Neural cell (in vitro differentiated cells): ENCODE measurements at regions not wholly inside any gene's neighbourhood (a gene's known extent, or its start where the extent isn't known, plus 50 kb on each side); places are given as distances from the start of the nearest gene placed in this dataset.

Experiments
- H2AFZ ChIP-seq: fragments of 200-600, 300-800 bp; sonication (generic), shearing (Covaris generic); 2 replicates; pipeline ENCODE4 v1.6.0; 2014; ENCODE audit warnings: low read depth, mild to moderate bottlenecking, antibody characterized with exemption, low read length, moderate library complexity
- H3F3A ChIP-seq: fragments of 200-600 bp; shearing (Covaris generic); 2 replicates; pipeline ENCODE4 v1.6.1; 2016; ENCODE audit warnings: mild to moderate bottlenecking, moderate library complexity, mixed read lengths, antibody characterized with exemption, low read length; ENCODE audit not compliant: insufficient read depth, poor library complexity, severe bottlenecking
- H3K27ac ChIP-seq: fragments of 200-600, 300-800 bp; sonication (generic), shearing (Covaris generic); 2 replicates; pipeline ENCODE4 v1.5.1; 2014; ENCODE audit warnings: mild to moderate bottlenecking, low read length, moderate library complexity
- H3K27me3 ChIP-seq: fragments of 300-800, 200-600 bp; sonication (generic), shearing (Covaris generic); 2 replicates; pipeline ENCODE4 v1.6.0; 2014; ENCODE audit warnings: mild to moderate bottlenecking, low read depth, low read length, moderate library complexity; ENCODE audit not compliant: insufficient read depth
- H3K36me3 ChIP-seq: fragments of 300-800, 200-600 bp; sonication (generic), shearing (Covaris generic); 2 replicates; pipeline ENCODE4 v1.5.1; 2014; ENCODE audit warnings: mild to moderate bottlenecking, antibody characterized with exemption, low read length, moderate library complexity; ENCODE audit not compliant: insufficient read depth
- H3K4me2 ChIP-seq: fragments of 300-800, 200-600 bp; sonication (generic), shearing (Covaris generic); 2 replicates; pipeline ENCODE4 v1.6.0; 2014; ENCODE audit warnings: mild to moderate bottlenecking, low read length
- H3K4me3 ChIP-seq: fragments of 300-800, 200-600 bp; sonication (generic), shearing (Covaris generic); 2 replicates; pipeline ENCODE4 v1.5.1; 2014; ENCODE audit warnings: mild to moderate bottlenecking, low read length, moderate library complexity
- H3K79me2 ChIP-seq: fragments of 200-600 bp; shearing (Covaris generic); replicated peaks from 2 replicates; pipeline ENCODE4 v1.6.0; 2014; ENCODE audit warnings: mild to moderate bottlenecking, low read length, moderate library complexity; ENCODE audit not compliant: insufficient read depth
- H3K9ac ChIP-seq: fragments of 300-800, 200-600 bp; sonication (generic), shearing (Covaris generic); 2 replicates; pipeline ENCODE4 v1.6.1; 2016; ENCODE audit warnings: mild to moderate bottlenecking, low read length, mixed read lengths
- H3K9me2 ChIP-seq: fragments of 200-600 bp; shearing (Covaris generic); 2 replicates; pipeline ENCODE4 v1.6.1; 2016; ENCODE audit warnings: mild to moderate bottlenecking, low read length, mixed read lengths; ENCODE audit not compliant: insufficient read depth
- H3K9me3 ChIP-seq: fragments of 200-600, 300-800 bp; sonication (generic), shearing (Covaris generic); 2 replicates; pipeline ENCODE4 v1.6.1; 2016; ENCODE audit warnings: mild to moderate bottlenecking, mixed run types, low read length, moderate library complexity, mixed read lengths
- H4K20me1 ChIP-seq: fragments of 200-600 bp; shearing (Covaris generic); 2 replicates; pipeline ENCODE4 v1.6.1; 2016; ENCODE audit warnings: mild to moderate bottlenecking, mixed run types; ENCODE audit not compliant: insufficient read depth
- EP300 ChIP-seq: fragments of 450-650 bp; conservative IDR thresholded peaks from 2 replicates; pipeline ENCODE4 v1.6.1; 2014; ENCODE audit warnings: antibody characterized with exemption, mild to moderate bottlenecking, moderate library complexity; ENCODE audit not compliant: poor library complexity, severe bottlenecking
- EZH2 ChIP-seq: fragments of 200-600, 300-800 bp; shearing (Covaris generic), sonication (generic); IDR thresholded peaks from 2 replicates; pipeline ENCODE4 v1.6.1; 2014; ENCODE audit warnings: antibody characterized with exemption, low read length, borderline replicate concordance, mild to moderate bottlenecking; ENCODE audit not compliant: insufficient read depth, poor library complexity, severe bottlenecking
- MXI1 ChIP-seq: fragments of 450-650 bp; conservative IDR thresholded peaks from 2 replicates; pipeline ENCODE4 v1.6.1; 2014; ENCODE audit warnings: antibody characterized with exemption, mild to moderate bottlenecking; ENCODE audit not compliant: poor library complexity, severe bottlenecking
- POLR2AphosphoS5 ChIP-seq: IDR thresholded peaks from 2 replicates; pipeline ENCODE4 v1.6.1; 2012
- RAD21 ChIP-seq: fragments of 450-650 bp; conservative IDR thresholded peaks from 2 replicates; pipeline ENCODE4 v1.6.1; 2014; ENCODE audit warnings: antibody characterized with exemption, mild to moderate bottlenecking, moderate library complexity
- REST ChIP-seq: IDR thresholded peaks from 2 replicates; pipeline ENCODE4 v1.6.1; 2012; ENCODE audit warnings: borderline replicate concordance
- SMC3 ChIP-seq: fragments of 450-650 bp; conservative IDR thresholded peaks from 2 replicates; pipeline ENCODE4 v1.6.1; 2014; ENCODE audit warnings: antibody characterized with exemption, mild to moderate bottlenecking, moderate library complexity; ENCODE audit not compliant: poor library complexity
- TAF1 ChIP-seq: IDR thresholded peaks from 2 replicates; pipeline ENCODE4 v1.6.1; 2012; ENCODE audit warnings: low read depth
- TF ChIP-seq, protein P1 (sequence below): fragments of 450-650 bp; IDR thresholded peaks from 2 replicates; pipeline ENCODE4 v1.5.1; 2014; ENCODE audit warnings: antibody characterized with exemption, mild to moderate bottlenecking, moderate library complexity; ENCODE audit not compliant: poor library complexity, severe bottlenecking

GRCh38 chr10:4101918-4102654 is 317.1 kb upstream of the KLF6 start:
- no peaks in the 10 kb centered on the region for H4K20me1 ChIP-seq
- no peaks in the 10 kb centered on the region for H3K36me3 ChIP-seq
- TF ChIP-seq EZH2: no peak
- TF ChIP-seq RAD21: no peak
- TF ChIP-seq, protein P1, sequence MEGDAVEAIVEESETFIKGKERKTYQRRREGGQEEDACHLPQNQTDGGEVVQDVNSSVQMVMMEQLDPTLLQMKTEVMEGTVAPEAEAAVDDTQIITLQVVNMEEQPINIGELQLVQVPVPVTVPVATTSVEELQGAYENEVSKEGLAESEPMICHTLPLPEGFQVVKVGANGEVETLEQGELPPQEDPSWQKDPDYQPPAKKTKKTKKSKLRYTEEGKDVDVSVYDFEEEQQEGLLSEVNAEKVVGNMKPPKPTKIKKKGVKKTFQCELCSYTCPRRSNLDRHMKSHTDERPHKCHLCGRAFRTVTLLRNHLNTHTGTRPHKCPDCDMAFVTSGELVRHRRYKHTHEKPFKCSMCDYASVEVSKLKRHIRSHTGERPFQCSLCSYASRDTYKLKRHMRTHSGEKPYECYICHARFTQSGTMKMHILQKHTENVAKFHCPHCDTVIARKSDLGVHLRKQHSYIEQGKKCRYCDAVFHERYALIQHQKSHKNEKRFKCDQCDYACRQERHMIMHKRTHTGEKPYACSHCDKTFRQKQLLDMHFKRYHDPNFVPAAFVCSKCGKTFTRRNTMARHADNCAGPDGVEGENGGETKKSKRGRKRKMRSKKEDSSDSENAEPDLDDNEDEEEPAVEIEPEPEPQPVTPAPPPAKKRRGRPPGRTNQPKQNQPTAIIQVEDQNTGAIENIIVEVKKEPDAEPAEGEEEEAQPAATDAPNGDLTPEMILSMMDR: no peak
- TF ChIP-seq EP300: no peak
- no peaks in the 10 kb centered on the region for H3K9me3 ChIP-seq
- H3K27ac ChIP-seq: no peak overlapping the region
- H3K27me3 ChIP-seq: no peaks in the 10 kb centered on the region
- H3K9ac ChIP-seq: no peak overlapping the region
- no peaks in the 10 kb centered on the region for H3F3A ChIP-seq
- no peaks in the 10 kb centered on the region for H3K9me2 ChIP-seq
- H3K4me2 ChIP-seq: no peak overlapping the region
- H2AFZ ChIP-seq: no peak overlapping the region
- H3K4me3 ChIP-seq: no peak overlapping the region
- no peaks in the 10 kb centered on the region for H3K79me2 ChIP-seq

DNA sequence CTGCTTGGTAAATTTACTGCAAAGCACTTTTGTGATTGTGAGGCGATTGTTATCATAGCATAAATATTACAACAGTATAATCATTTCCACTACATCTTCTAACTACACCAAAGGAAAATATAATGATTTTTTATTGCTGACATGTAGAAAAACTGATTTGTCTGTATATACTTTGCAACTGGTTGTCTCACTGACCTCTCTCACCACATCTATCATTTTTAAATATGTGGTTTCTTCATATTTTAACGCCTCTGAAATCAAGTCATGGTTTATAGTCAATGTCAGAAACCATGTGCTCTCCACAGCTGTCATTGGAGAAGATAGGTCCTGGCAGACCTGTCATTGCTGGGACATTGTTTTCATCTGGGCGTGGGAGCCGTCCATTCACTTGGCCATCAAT is 315.4 kb upstream of the KLF6 start:
- no peaks in the 10 kb centered on the region for H4K20me1 ChIP-seq
- no peak overlapping the region for H3K4me3 ChIP-seq
- no peaks in the 10 kb centered on the region for H3K36me3 ChIP-seq
- H3K4me2 ChIP-seq: no peak overlapping the region
- no peak overlapping the region for H3K27ac ChIP-seq
- H3K9me2 ChIP-seq: no peaks in the 10 kb centered on the region
- H2AFZ ChIP-seq: no peak overlapping the region
- H3K27me3 ChIP-seq: no peaks in the 10 kb centered on the region
- H3K9ac ChIP-seq: no peak overlapping the region
- TF ChIP-seq SMC3 (no peak), MXI1 (no peak), EP300 (no peak), EZH2 (no peak), RAD21 (no peak), POLR2AphosphoS5 (no peak), TAF1 (no peak), REST (no peak)
- TF ChIP-seq, protein P1: no peak
- no peaks in the 10 kb centered on the region for H3F3A ChIP-seq
- no peaks in the 10 kb centered on the region for H3K79me2 ChIP-seq
- no peaks in the 10 kb centered on the region for H3K9me3 ChIP-seq
